ENCODE measurements at regions not wholly inside any gene's neighbourhood (a gene's known extent, or its start where the extent isn't known, plus 50 kb on each side); places are given as distances from the start of the nearest gene placed in this dataset.
"Not testable (repeated sequence)": the region's sequence is repeated elsewhere in the genome, so short reads cannot be mapped to it uniquely, and the experiment has no call there.

DNA sequence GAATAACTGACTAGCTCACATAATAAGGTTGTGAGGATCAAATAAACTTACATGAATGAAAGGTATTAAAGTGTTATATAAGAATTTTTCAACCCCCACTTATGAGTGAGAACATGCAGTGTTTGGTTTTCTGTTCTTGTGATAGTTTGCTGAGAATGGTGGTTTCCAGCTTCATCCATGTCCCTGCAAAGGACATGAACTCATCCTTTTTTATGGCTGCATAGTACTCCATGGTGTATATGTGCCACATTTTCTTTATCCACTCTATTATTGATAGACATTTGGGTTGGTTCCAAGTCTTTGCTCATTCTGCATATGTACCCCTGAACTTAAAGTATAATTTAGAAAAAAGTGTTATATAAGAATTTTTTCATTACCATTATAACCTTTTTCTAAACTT lies 93.9 kb downstream of the MED10 start:
- not testable (repeated sequence) for TF ChIP-seq POLR2A (IDR thresholded peaks at IDR 0.05)
- TF ChIP-seq, protein P1, sequence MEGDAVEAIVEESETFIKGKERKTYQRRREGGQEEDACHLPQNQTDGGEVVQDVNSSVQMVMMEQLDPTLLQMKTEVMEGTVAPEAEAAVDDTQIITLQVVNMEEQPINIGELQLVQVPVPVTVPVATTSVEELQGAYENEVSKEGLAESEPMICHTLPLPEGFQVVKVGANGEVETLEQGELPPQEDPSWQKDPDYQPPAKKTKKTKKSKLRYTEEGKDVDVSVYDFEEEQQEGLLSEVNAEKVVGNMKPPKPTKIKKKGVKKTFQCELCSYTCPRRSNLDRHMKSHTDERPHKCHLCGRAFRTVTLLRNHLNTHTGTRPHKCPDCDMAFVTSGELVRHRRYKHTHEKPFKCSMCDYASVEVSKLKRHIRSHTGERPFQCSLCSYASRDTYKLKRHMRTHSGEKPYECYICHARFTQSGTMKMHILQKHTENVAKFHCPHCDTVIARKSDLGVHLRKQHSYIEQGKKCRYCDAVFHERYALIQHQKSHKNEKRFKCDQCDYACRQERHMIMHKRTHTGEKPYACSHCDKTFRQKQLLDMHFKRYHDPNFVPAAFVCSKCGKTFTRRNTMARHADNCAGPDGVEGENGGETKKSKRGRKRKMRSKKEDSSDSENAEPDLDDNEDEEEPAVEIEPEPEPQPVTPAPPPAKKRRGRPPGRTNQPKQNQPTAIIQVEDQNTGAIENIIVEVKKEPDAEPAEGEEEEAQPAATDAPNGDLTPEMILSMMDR (IDR thresholded peaks at IDR 0.05), result not testable (repeated sequence)

All from thyroid gland (tissue), 4 donors.